CD4-positive, alpha-beta T cell (primary cell): ENCODE measurements at regions not wholly inside any gene's neighbourhood (a gene's known extent, or its start where the extent isn't known, plus 50 kb on each side); places are given as distances from the start of the nearest gene placed in this dataset.

Experiments
- ATAC-seq: fragments of 200-7000 bp; cut with Tn5 transposase; one replicate; pipeline ENCODE4 v1.10.0; 2022; ENCODE audit warnings: mild to moderate bottlenecking; ENCODE audit not compliant: poor library complexity
- CTCF ChIA-PET: fragments of 350-600 bp; sonication (Branson Sonifier 250); formaldehyde crosslinking; loops from one replicate; lab custom pipeline; 2021; ENCODE audit warnings: antibody characterized with exemption, inconsistent platforms; lab: Charles Lee
- POLR2A ChIA-PET: fragments of 350-600 bp; sonication (Branson Sonifier 250); formaldehyde crosslinking; loops from one replicate; lab custom pipeline; 2021; ENCODE audit warnings: antibody characterized with exemption, inconsistent platforms; lab: Charles Lee
- DNase-seq, 14 experiments: peaks; one replicate each; pipeline ENCODE4 v3.0.0-alpha.2; 2013 to 2020; ENCODE audit warnings: mixed read lengths in 2 of 14
- H3K27ac ChIP-seq, 2 donors: one replicate each; pipeline versions ENCODE4 v1.5.1 to v1.7.0; 2013; ENCODE audit warnings: low read length in 2 of 2, low read depth in 1 of 2, mild to moderate bottlenecking in 1 of 2
- H3K27me3 ChIP-seq, 2 experiments: 1 replicate in 1 of 2; 2 replicates in 1 of 2; pipeline versions ENCODE4 v1.6.1 to v1.7.0; 2013; ENCODE audit warnings: low read length in 2 of 2, control low read depth in 1 of 2, mild to moderate bottlenecking in 1 of 2, moderate library complexity in 1 of 2; ENCODE audit not compliant: insufficient read depth in 2 of 2, control insufficient read depth in 1 of 2
- H3K36me3 ChIP-seq: one replicate; pipeline ENCODE4 v1.6.1; 2013; ENCODE audit warnings: low read length, control low read depth; ENCODE audit not compliant: insufficient read depth
- H3K4me1 ChIP-seq: one replicate; pipeline ENCODE4 v1.6.1; 2013; ENCODE audit warnings: low read length, control low read depth; ENCODE audit not compliant: insufficient read depth
- H3K4me3 ChIP-seq: one replicate; pipeline ENCODE4 v1.5.1; 2013; ENCODE audit warnings: mild to moderate bottlenecking, low read length, moderate library complexity
- H3K9me3 ChIP-seq, 2 experiments: 1 replicate in 1 of 2; 2 replicates in 1 of 2; pipeline versions ENCODE4 v1.6.1 to v1.7.0; 2013; ENCODE audit warnings: low read length in 2 of 2, mild to moderate bottlenecking in 2 of 2, control low read depth in 1 of 2, moderate library complexity in 1 of 2; ENCODE audit not compliant: control insufficient read depth in 1 of 2, insufficient read depth in 1 of 2
- H3K27ac Mint-ChIP-seq: one replicate; pipeline ENCODE4 v1.8.0; 2020; ENCODE audit warnings: mixed read lengths
- H3K27me3 Mint-ChIP-seq: one replicate; pipeline ENCODE4 v1.8.0; 2021; ENCODE audit warnings: mixed read lengths
- H3K36me3 Mint-ChIP-seq: one replicate; pipeline ENCODE4 v1.8.0; 2021; ENCODE audit warnings: low read depth, mixed read lengths
- H3K4me1 Mint-ChIP-seq: one replicate; pipeline ENCODE4 v1.8.0; 2021; ENCODE audit warnings: low read depth, mixed read lengths
- H3K4me3 Mint-ChIP-seq: one replicate; pipeline ENCODE4 v1.8.0; 2020; ENCODE audit warnings: mild to moderate bottlenecking, mixed read lengths
- H3K9me3 Mint-ChIP-seq: one replicate; pipeline ENCODE4 v1.8.0; 2020; ENCODE audit warnings: mixed read lengths
- intact Hi-C, 2 experiments: fragments of 100-400 bp; cut with DNase I in 1 of 2; cut with micrococcal nuclease in 1 of 2; formaldehyde crosslinking; loops; one replicate each; pipeline versions ENCODE4 v1.15.1 to v1.9.0; 2023 to 2025; cut with DNase I, micrococcal nuclease
- TF ChIP-seq, protein P1 (sequence below): fragments of 200-600 bp; IDR thresholded peaks from one replicate; pipeline ENCODE4 v1.8.0; 2022; ENCODE audit warnings: antibody characterized with exemption, mild to moderate bottlenecking

DNA sequence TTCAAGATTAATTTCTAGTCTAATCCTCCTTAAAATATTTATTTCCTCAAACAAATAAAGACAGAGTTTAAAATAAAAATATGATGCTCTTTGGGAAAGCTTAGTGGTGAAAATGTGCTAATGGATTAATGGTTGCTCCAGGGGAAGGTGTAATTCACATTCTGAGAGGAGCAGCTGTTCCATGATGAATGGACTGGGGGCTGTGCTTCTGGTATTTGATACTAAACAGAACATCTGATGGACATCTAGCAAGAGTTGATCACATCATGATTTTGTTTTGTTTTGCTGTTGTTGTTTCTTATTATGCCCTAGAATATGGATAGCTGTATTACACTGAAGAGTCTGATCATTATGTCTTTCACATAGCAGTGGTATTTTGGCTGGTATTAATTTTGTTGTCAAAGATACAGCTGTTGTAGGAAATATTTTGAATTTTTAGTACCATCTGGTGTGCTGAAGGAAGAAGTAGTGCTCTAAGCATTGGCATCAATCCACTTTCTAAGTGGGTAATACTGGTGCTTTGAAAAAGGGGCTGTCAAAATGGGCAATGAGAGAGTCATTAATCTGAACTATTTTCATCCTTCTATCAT lies 296.4 kb downstream of the ADAMTS20 start:
- H3K27ac Mint-ChIP-seq, result no peak overlapping the region
- no peaks in the 10 kb centered on the region for H3K4me1 Mint-ChIP-seq
- ATAC-seq, result no peak
- Histone ChIP-seq H3K4me3 (no peak overlapping the region), H3K27ac (no peak overlapping the region), H3K27me3 (no peaks in the 10 kb centered on the region), H3K36me3 (no peaks in the 10 kb centered on the region), H3K9me3 (peaks cover 0 to 6% of the 10 kb centered on the region in 2 experiments), H3K4me1 (no peaks in the 10 kb centered on the region)
- intact Hi-C loops, result no loop called here
- H3K9me3 Mint-ChIP-seq, result no peaks in the 10 kb centered on the region
- DNase-seq, result no peak
- ChIA-PET CTCF (no interaction called here), POLR2A (no interaction called here)
- H3K27me3 Mint-ChIP-seq, result no peaks in the 10 kb centered on the region
- H3K4me3 Mint-ChIP-seq, result no peak overlapping the region
- TF ChIP-seq, protein P1, sequence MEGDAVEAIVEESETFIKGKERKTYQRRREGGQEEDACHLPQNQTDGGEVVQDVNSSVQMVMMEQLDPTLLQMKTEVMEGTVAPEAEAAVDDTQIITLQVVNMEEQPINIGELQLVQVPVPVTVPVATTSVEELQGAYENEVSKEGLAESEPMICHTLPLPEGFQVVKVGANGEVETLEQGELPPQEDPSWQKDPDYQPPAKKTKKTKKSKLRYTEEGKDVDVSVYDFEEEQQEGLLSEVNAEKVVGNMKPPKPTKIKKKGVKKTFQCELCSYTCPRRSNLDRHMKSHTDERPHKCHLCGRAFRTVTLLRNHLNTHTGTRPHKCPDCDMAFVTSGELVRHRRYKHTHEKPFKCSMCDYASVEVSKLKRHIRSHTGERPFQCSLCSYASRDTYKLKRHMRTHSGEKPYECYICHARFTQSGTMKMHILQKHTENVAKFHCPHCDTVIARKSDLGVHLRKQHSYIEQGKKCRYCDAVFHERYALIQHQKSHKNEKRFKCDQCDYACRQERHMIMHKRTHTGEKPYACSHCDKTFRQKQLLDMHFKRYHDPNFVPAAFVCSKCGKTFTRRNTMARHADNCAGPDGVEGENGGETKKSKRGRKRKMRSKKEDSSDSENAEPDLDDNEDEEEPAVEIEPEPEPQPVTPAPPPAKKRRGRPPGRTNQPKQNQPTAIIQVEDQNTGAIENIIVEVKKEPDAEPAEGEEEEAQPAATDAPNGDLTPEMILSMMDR, result no peak
- H3K36me3 Mint-ChIP-seq, result no peaks in the 10 kb centered on the region

DNA sequence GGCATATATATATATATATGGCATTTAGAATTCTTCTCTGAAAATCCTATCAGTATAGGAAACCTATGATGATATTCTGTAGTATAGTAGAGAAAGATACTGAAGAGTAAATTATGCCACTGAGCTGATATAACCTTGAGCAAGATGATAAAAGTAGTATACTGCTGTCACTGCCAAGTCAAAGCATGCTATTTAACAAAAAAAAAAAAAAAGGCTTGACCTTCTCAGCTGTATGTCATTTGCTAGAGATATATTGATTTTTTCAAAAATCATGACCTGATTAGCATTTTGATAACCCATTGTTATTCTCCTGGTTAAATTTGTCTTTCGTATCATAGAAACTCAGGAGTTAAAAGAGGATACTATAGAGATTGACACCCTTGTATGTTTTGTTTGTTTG lies 299.4 kb downstream of the ADAMTS20 start:
- Histone ChIP-seq H3K27me3 (no peaks in the 10 kb centered on the region), H3K9me3 (peaks cover 0 to 3% of the 10 kb centered on the region in 2 experiments), H3K36me3 (no peaks in the 10 kb centered on the region), H3K4me3 (no peak overlapping the region), H3K27ac (no peak overlapping the region), H3K4me1 (no peaks in the 10 kb centered on the region)
- Mint-ChIP-seq H3K4me3 (no peak overlapping the region), H3K36me3 (no peaks in the 10 kb centered on the region), H3K27ac (no peak overlapping the region), H3K9me3 (no peaks in the 10 kb centered on the region), H3K27me3 (no peaks in the 10 kb centered on the region), H3K4me1 (no peaks in the 10 kb centered on the region)
- POLR2A ChIA-PET, result no interaction called here
- TF ChIP-seq, protein P1, result no peak
- DNase-seq, result no peak
- intact Hi-C loops, result no loop called here
- CTCF ChIA-PET, result no interaction called here
- ATAC-seq, result no peak

DNA sequence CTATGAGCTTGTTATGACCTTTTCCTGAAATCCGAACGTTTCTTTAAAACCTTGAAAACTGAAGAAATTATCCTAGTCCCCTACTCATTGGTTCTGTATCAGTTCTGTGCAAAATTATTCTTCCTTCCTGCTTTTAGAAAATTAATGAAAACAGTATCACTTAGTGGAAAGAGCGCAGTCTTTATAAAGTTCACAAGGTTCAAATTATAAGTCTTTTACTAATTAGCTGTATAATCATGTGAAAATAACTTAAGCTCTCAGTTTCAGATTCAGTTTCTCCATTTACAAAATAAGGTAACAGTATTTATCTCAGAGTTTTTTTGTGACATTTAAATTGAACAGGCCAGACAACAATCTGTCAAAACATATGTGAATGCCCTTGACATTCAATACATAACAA lies 306.1 kb downstream of the ADAMTS20 start:
- Mint-ChIP-seq H3K4me3 (no peak overlapping the region), H3K27me3 (no peaks in the 10 kb centered on the region), H3K4me1 (no peaks in the 10 kb centered on the region), H3K36me3 (no peaks in the 10 kb centered on the region), H3K27ac (no peak overlapping the region), H3K9me3 (no peaks in the 10 kb centered on the region)
- TF ChIP-seq, protein P1, result no peak
- no peaks in the 10 kb centered on the region for H3K9me3 ChIP-seq
- H3K36me3 ChIP-seq, result no peaks in the 10 kb centered on the region
- no peaks in the 10 kb centered on the region for H3K27me3 ChIP-seq
- no peaks in the 10 kb centered on the region for H3K4me1 ChIP-seq
- H3K4me3 ChIP-seq, result no peak overlapping the region
- ChIA-PET POLR2A (no interaction called here), CTCF (no interaction called here)
- intact Hi-C loops, result no loop called here
- DNase-seq (no peak), ATAC-seq (no peak)
- no peak overlapping the region for H3K27ac ChIP-seq
